Suprapubic skin (tissue), 4 donors: ENCODE measurements at regions not wholly inside any gene's neighbourhood (a gene's known extent, or its start where the extent isn't known, plus 50 kb on each side); places are given as distances from the start of the nearest gene placed in this dataset.

Source experiments
- DNase-seq, 2 donors: peaks; one replicate each; pipeline ENCODE4 v3.0.0-alpha.2; 2019; ENCODE audit warnings: low spot score in 2 of 2
- H3K27ac ChIP-seq: fragments of 200-600 bp; sonication (generic); one replicate; pipeline ENCODE4 v1.5.1; 2019
- H3K27me3 ChIP-seq: fragments of 200-600 bp; sonication (generic); one replicate; pipeline ENCODE4 v1.5.1; 2019
- H3K36me3 ChIP-seq: fragments of 200-600 bp; sonication (generic); one replicate; pipeline ENCODE4 v1.5.1; 2019
- H3K4me1 ChIP-seq: fragments of 200-600 bp; sonication (generic); one replicate; pipeline ENCODE4 v1.5.1; 2019
- H3K4me3 ChIP-seq: fragments of 200-600 bp; sonication (generic); one replicate; pipeline ENCODE4 v1.5.1; 2019; ENCODE audit warnings: mild to moderate bottlenecking
- H3K9me3 ChIP-seq: fragments of 200-600 bp; sonication (generic); one replicate; pipeline ENCODE4 v1.5.1; 2019
- CTCF ChIP-seq, 2 donors: fragments of 200-600 bp in 1 of 2; fragments of 450-650 bp in 1 of 2; sonication (generic) in 1 of 2; IDR thresholded peaks; one replicate each; pipeline ENCODE4 v1.5.1; 2016 to 2019; ENCODE audit warnings: antibody characterized with exemption in 2 of 2, mild to moderate bottlenecking in 1 of 2, moderate library complexity in 1 of 2
- EP300 ChIP-seq: sonication (generic); formaldehyde crosslinking; IDR thresholded peaks from one replicate; pipeline ENCODE4 v1.6.1; 2017; ENCODE audit warnings: antibody characterized with exemption
- POLR2A ChIP-seq, 2 donors: fragments of 450-650 bp; IDR thresholded peaks; one replicate each; pipeline ENCODE4 v1.6.1; 2017; ENCODE audit warnings: antibody characterized with exemption in 2 of 2, mild to moderate bottlenecking in 2 of 2, moderate library complexity in 2 of 2
- POLR2AphosphoS5 ChIP-seq, 3 donors: sonication (generic); formaldehyde crosslinking; IDR thresholded peaks; one replicate each; pipeline ENCODE4 v1.6.1; 2017; ENCODE audit warnings: antibody characterized with exemption in 3 of 3
- WGBS: methylation state at CpG from one replicate; pipeline ENCODE4 v1.1.5; 2018; 5-methylcytosine and 5-hydroxymethylcytosine counted together

GRCh38 chr5:145220481-145220880 is 614.7 kb downstream of the PRELID2 start:
- no peak overlapping the region for H3K27ac ChIP-seq
- H3K4me1 ChIP-seq = no peaks in the 10 kb centered on the region
- no peaks in the 10 kb centered on the region for H3K36me3 ChIP-seq
- H3K9me3 ChIP-seq = peaks cover under 1% of the 10 kb centered on the region
- no peaks in the 10 kb centered on the region for H3K27me3 ChIP-seq
- TF ChIP-seq CTCF (IDR thresholded peaks at IDR 0.05) = no peak
- TF ChIP-seq POLR2AphosphoS5 (IDR thresholded peaks at IDR 0.05) = no peak
- TF ChIP-seq EP300 = no peak
- TF ChIP-seq POLR2A (IDR thresholded peaks at IDR 0.05) = no peak
- no peak for DNase-seq
- H3K4me3 ChIP-seq = no peak overlapping the region
- 60% methylated on average over 5 of the region's 5 CpGs for WGBS

- no peak for TF ChIP-seq POLR2A (IDR thresholded peaks at IDR 0.05)
- TF ChIP-seq POLR2AphosphoS5 (IDR thresholded peaks at IDR 0.05) = no peak
- no peak for TF ChIP-seq EP300
- no peak for TF ChIP-seq CTCF (IDR thresholded peaks at IDR 0.05)
- Histone ChIP-seq H3K4me1 (no peaks in the 10 kb centered on the region), H3K4me3 (no peak overlapping the region), H3K36me3 (no peaks in the 10 kb centered on the region), H3K27ac (no peak overlapping the region), H3K27me3 (no peaks in the 10 kb centered on the region), H3K9me3 (peaks cover 5% of the 10 kb centered on the region)
- 93% methylated on average over 1 of the region's 1 CpG for WGBS
- DNase-seq = no peak
Measured at GRCh38 chr5:145218982-145219381, 616.2 kb downstream of the PRELID2 start.

GRCh38 chr5:145218019-145218418 is 617.1 kb downstream of the PRELID2 start:
- 73% methylated on average over 3 of the region's 3 CpGs for WGBS
- H3K4me3 ChIP-seq = no peak overlapping the region

GRCh38 chr5:145210020-145210419 is 625.1 kb downstream of the PRELID2 start:
- no peaks in the 10 kb centered on the region for H3K36me3 ChIP-seq
- WGBS = 89% methylated on average over 3 of the region's 3 CpGs
- no peak for DNase-seq
- no peak overlapping the region for H3K27ac ChIP-seq
- H3K27me3 ChIP-seq = no peaks in the 10 kb centered on the region
- no peak overlapping the region for H3K4me3 ChIP-seq
- no peaks in the 10 kb centered on the region for H3K4me1 ChIP-seq
- no peak for TF ChIP-seq EP300
- TF ChIP-seq CTCF (IDR thresholded peaks at IDR 0.05) = no peak
- TF ChIP-seq POLR2AphosphoS5 (IDR thresholded peaks at IDR 0.05) = no peak
- no peak for TF ChIP-seq POLR2A (IDR thresholded peaks at IDR 0.05)
- H3K9me3 ChIP-seq = no peaks in the 10 kb centered on the region

More at GRCh38 chr5:145218019-145218418, 617.1 kb downstream of the PRELID2 start:
- no peaks in the 10 kb centered on the region for H3K27me3 ChIP-seq
- H3K9me3 ChIP-seq = peaks cover 5% of the 10 kb centered on the region
- H3K36me3 ChIP-seq = no peaks in the 10 kb centered on the region
- TF ChIP-seq POLR2AphosphoS5 (IDR thresholded peaks at IDR 0.05) (no peak), CTCF (IDR thresholded peaks at IDR 0.05) (no peak), EP300 (no peak)
- no peaks in the 10 kb centered on the region for H3K4me1 ChIP-seq
- DNase-seq = no peak
- H3K27ac ChIP-seq = no peak overlapping the region

- H3K36me3 ChIP-seq = no peaks in the 10 kb centered on the region
- no peaks in the 10 kb centered on the region for H3K9me3 ChIP-seq
- no peak overlapping the region for H3K4me3 ChIP-seq
- no peak for DNase-seq
- 66% methylated on average over 4 of the region's 4 CpGs for WGBS
- H3K27ac ChIP-seq = no peak overlapping the region
- TF ChIP-seq POLR2AphosphoS5 (IDR thresholded peaks at IDR 0.05) (no peak), POLR2A (IDR thresholded peaks at IDR 0.05) (no peak), EP300 (no peak), CTCF (IDR thresholded peaks at IDR 0.05) (no peak)
- no peaks in the 10 kb centered on the region for H3K27me3 ChIP-seq
- H3K4me1 ChIP-seq = no peaks in the 10 kb centered on the region
Measured at GRCh38 chr5:145205546-145205945, 629.6 kb downstream of the PRELID2 start.
